H1 (cell line): ENCODE measurements at regions not wholly inside any gene's neighbourhood (a gene's known extent, or its start where the extent isn't known, plus 50 kb on each side); places are given as distances from the start of the nearest gene placed in this dataset.

Experiments
- ATF2 ChIP-seq: IDR thresholded peaks from 2 replicates; pipeline ENCODE4 v1.6.1; 2012; ENCODE audit warnings: low read length, inconsistent platforms
- CHD7 ChIP-seq: fragments of 300-600 bp; sonication (generic); IDR thresholded peaks from 2 replicates; pipeline ENCODE4 v1.7.1; 2012; ENCODE audit warnings: low read length, moderate library complexity, mild to moderate bottlenecking, inconsistent platforms; ENCODE audit not compliant: insufficient replicate concordance
- HDAC2 ChIP-seq, 2 experiments: fragments of 300-600 bp in 1 of 2; sonication (generic) in 1 of 2; IDR thresholded peaks; 2 replicates each; pipeline ENCODE4 v1.6.1; 2011 to 2012; ENCODE audit warnings: low read depth in 2 of 2, low read length in 2 of 2, mild to moderate bottlenecking in 2 of 2, moderate library complexity in 2 of 2, borderline replicate concordance in 1 of 2, inconsistent platforms in 1 of 2

- TF ChIP-seq CHD7 (no peak), HDAC2 (IDR thresholded peaks at IDR 0.05; ENCODE audit: borderline replicate concordance in 1 of 2, low read depth in 2 of 2, low read length in 2 of 2) (no peak), ATF2 (no peak)
These were observed 138.0 kb upstream of the RALGAPA2 start (continued) for GRCh38 chr20:20850407-20850806.
